Neural crest cell (in vitro differentiated cells): ENCODE measurements at regions not wholly inside any gene's neighbourhood (a gene's known extent, or its start where the extent isn't known, plus 50 kb on each side); places are given as distances from the start of the nearest gene placed in this dataset.

Source experiments
- DNase-seq: peaks from one replicate; pipeline ENCODE4 v3.0.0; 2021; ENCODE audit warnings: low read depth, mixed read lengths, low spot score
- H3K27ac Mint-ChIP-seq: one replicate; pipeline ENCODE4 v1.8.0; 2021; ENCODE audit warnings: mild to moderate bottlenecking, mixed read lengths; ENCODE audit not compliant: unreplicated experiment
- H3K27me3 Mint-ChIP-seq: 2 replicates; pipeline ENCODE4 v1.8.0; 2021; ENCODE audit warnings: low read depth, mild to moderate bottlenecking, mixed read lengths
- H3K36me3 Mint-ChIP-seq: 2 replicates; pipeline ENCODE4 v1.8.0; 2021; ENCODE audit warnings: low read depth, mild to moderate bottlenecking, mixed read lengths
- H3K4me1 Mint-ChIP-seq: 2 replicates; pipeline ENCODE4 v1.8.0; 2021; ENCODE audit warnings: mixed read lengths
- H3K4me3 Mint-ChIP-seq: one replicate; pipeline ENCODE4 v1.8.0; 2021; ENCODE audit warnings: mild to moderate bottlenecking, mixed read lengths
- H3K9me3 Mint-ChIP-seq: 2 replicates; pipeline ENCODE4 v1.8.0; 2021; ENCODE audit warnings: mixed read lengths
- CTCF ChIP-seq: fragments of 200-600 bp; sonication (generic); conservative IDR thresholded peaks from 2 replicates; pipeline ENCODE4 v1.5.0; 2021; ENCODE audit warnings: antibody characterized with exemption, mild to moderate bottlenecking

GRCh38 chr6:168385858-168386735 is 54.9 kb upstream of the SMOC2 start:
- Mint-ChIP-seq H3K4me1 (peaks cover 14% of the 10 kb centered on the region), H3K4me3 (no peak overlapping the region), H3K27me3 (no peaks in the 10 kb centered on the region), H3K9me3 (no peaks in the 10 kb centered on the region), H3K36me3 (no peaks in the 10 kb centered on the region), H3K27ac (no peak overlapping the region)
- no peak for DNase-seq
- TF ChIP-seq CTCF: no peak

- no peak for DNase-seq
- Mint-ChIP-seq H3K36me3 (no peaks in the 10 kb centered on the region), H3K4me1 (peaks cover 14% of the 10 kb centered on the region), H3K4me3 (no peak overlapping the region), H3K27ac (no peak overlapping the region), H3K9me3 (no peaks in the 10 kb centered on the region), H3K27me3 (no peaks in the 10 kb centered on the region)
- TF ChIP-seq CTCF: no peak
Observed at GRCh38 chr6:168386973-168387372, 54.0 kb upstream of the SMOC2 start.

- peaks cover 16% of the 10 kb centered on the region for H3K4me1 Mint-ChIP-seq
- no peaks in the 10 kb centered on the region for H3K36me3 Mint-ChIP-seq
- H3K9me3 Mint-ChIP-seq: no peaks in the 10 kb centered on the region
- DNase-seq: no peak
- H3K4me3 Mint-ChIP-seq: no peak overlapping the region
- H3K27me3 Mint-ChIP-seq: no peaks in the 10 kb centered on the region
- H3K27ac Mint-ChIP-seq: no peak overlapping the region
- TF ChIP-seq CTCF: no peak
Observed at GRCh38 chr6:168387426-168387825, 53.6 kb upstream of the SMOC2 start.

- Mint-ChIP-seq H3K27me3 (no peaks in the 10 kb centered on the region), H3K36me3 (no peaks in the 10 kb centered on the region), H3K27ac (no peak overlapping the region), H3K9me3 (no peaks in the 10 kb centered on the region), H3K4me1 (peaks cover 18% of the 10 kb centered on the region), H3K4me3 (no peak overlapping the region)
- DNase-seq: no peak
- TF ChIP-seq CTCF: no peak
Observed at GRCh38 chr6:168387911-168388310, 53.1 kb upstream of the SMOC2 start.

GRCh38 chr6:168388641-168389633 is 52.0 kb upstream of the SMOC2 start:
- Mint-ChIP-seq H3K4me3 (no peak overlapping the region), H3K27me3 (no peaks in the 10 kb centered on the region), H3K36me3 (no peaks in the 10 kb centered on the region), H3K4me1 (peaks cover 18% of the 10 kb centered on the region), H3K27ac (no peak overlapping the region), H3K9me3 (no peaks in the 10 kb centered on the region)
- TF ChIP-seq CTCF: no peak
- no peak for DNase-seq
